ENCODE measurements at regions not wholly inside any gene's neighbourhood (a gene's known extent, or its start where the extent isn't known, plus 50 kb on each side); places are given as distances from the start of the nearest gene placed in this dataset.

DNA sequence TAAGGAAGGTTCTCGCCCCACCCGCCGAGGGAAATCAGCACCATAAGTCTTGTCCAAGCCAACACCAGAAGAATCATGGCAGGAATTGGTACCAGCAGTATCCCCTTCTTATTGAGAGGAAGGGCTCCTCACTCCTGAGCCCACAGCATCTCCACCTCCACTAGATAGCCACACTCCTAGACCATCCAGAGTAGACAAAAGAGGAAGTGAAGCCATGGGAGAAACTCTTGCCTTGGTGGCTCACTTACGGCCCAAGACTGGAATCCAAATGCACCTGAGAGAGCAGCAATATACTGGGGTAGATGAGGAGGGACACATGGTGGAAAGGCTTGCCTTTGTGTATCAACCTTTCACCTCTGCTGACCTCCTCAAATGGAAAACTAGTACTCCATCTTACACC, 255.3 kb upstream of the PRKX start:
- no peak for TF ChIP-seq POLR2A (IDR thresholded peaks at IDR 0.05)
- TF ChIP-seq, protein P1, sequence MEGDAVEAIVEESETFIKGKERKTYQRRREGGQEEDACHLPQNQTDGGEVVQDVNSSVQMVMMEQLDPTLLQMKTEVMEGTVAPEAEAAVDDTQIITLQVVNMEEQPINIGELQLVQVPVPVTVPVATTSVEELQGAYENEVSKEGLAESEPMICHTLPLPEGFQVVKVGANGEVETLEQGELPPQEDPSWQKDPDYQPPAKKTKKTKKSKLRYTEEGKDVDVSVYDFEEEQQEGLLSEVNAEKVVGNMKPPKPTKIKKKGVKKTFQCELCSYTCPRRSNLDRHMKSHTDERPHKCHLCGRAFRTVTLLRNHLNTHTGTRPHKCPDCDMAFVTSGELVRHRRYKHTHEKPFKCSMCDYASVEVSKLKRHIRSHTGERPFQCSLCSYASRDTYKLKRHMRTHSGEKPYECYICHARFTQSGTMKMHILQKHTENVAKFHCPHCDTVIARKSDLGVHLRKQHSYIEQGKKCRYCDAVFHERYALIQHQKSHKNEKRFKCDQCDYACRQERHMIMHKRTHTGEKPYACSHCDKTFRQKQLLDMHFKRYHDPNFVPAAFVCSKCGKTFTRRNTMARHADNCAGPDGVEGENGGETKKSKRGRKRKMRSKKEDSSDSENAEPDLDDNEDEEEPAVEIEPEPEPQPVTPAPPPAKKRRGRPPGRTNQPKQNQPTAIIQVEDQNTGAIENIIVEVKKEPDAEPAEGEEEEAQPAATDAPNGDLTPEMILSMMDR (IDR thresholded peaks at IDR 0.05), result no peak

Data from uterus (tissue), 2 donors.